NCI-H526 treated with DMSO at 0.1 percent for 48 hours (cell line): ENCODE measurements at regions not wholly inside any gene's neighbourhood (a gene's known extent, or its start where the extent isn't known, plus 50 kb on each side); places are given as distances from the start of the nearest gene placed in this dataset.

Source experiments
- DNase-seq: peaks from one replicate; lab custom pipeline; 2025; lab: John Stamatoyannopoulos, UW

DNA sequence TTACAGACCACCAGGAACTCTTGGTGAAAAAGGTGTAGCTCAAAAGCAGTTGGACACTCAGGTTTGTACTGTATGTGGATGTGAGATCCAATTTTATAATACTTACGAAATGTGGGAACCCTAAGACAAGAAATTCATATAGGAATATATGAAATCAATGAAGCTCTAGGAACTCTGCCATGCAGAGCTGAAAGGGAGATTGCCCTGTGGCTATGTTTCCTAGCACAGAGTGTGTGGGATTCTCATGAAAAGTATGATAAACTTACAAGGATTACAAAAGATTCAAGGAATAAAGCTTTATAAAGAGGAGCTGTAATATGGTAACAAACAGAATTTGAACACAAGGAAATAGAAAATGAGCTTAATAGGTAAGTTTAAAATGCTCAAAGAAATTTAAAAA lies 205.7 kb upstream of the FAM83B start:
- no peak for DNase-seq

DNA sequence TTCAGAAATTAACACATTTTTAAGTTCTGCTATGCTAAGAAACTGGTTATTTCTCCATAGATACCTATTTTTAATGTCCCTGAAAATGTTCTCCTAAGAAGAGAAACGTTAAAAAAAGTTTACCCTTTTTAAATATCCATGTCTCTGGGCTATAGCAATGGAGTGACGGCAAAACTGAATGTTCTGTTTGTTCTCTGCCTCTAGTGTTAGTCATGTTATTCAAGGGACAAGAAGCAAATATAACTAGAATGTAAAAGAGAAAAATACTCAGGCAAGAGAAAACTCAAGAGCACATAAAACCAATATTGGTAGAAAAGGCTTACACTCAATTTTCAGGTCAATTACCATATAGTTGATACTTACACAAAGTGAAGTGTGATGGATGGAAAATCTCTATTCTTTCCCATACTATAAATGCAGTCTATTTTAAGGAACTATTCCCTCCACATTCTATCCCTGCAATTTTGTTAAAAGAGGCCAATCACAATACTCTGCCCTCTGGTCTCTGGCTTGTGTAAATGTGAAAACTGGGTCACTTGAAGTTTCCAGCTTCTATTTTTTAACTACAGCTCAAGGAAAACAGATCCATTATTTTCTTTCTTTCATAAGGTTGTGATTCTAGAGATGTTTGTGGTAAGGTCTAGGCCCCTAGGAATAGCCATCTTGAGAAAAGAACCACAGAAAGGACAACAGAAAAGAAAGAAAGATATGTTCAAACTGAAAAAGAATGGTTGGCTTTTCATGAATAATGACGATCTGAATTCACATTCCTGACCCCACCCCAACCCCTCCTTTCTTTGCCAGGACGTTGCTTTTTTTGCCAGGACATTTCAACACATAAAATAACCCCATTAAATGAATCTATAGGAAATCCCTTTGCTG lies 200.3 kb upstream of the FAM83B start:
- no peak for DNase-seq

DNA sequence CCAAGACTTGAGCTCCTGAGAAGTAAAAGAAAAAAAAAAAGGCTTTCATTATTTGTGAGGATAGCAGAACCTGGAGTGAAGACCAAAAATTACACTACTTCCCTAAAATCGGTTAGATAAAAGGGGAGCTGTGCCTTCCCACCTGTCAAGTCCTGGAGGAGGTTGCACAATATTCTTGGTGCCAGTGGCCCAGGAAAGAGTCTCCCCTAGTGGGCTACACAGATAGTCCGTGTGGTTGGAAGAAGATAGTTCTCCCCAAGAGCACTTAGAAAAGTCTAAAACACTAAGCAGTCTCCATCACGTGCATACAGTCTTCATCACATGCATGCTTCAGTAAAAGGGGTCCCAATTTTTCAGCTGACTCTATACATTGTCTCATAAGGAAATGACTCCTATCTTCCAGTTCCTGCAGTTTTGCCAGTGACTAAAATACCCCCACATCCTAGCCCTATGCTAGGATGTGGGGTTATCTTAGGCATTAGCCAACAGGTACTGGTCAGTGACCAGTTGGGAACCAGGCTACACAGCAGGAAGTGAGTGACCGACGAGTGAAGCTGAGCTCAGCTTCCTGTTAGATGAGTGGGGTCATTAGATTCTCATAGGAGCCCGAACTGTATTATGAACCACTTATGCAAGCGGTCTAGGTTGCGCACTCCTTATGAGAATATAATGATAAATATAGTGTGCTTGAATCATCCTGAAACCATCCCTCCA lies 199.5 kb upstream of the FAM83B start:
- DNase-seq: no peak

DNA sequence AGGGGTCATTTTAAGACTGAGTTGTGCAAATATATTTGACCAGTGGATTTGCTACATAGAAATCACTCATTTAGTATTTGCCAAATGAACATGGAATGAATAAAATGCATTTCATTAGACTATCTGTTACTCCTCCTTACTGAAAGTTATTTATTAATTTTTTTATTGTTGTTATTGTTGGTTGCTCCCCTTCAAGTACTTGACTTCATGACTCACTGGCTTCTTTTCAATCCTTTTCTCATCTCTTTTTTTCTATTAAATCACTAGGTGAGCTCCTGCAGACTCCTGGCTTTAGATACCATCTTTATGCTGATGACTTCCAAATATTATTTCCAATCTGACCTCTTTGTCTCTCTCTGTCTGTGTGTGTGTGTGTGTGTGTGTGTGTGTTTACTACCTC lies 192.2 kb upstream of the FAM83B start:
- no peak for DNase-seq

DNA sequence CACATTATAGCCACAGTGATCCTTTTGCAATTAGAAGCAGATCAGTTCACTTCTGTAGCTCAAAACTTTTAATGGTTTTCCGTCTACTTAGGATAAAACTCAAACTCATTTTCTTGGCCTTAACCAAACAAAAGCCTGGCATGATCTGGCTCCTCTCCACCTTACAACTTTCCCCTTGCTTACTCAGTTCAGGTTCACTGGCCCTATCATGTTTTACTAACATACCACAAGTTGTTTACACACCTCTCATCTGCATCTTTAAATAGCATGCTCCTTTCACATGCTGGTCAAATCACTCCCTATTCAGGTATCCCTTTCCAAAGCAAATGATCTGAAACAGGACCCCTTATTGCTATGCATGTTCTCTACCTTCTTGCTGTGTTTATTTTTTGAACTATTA lies 191.4 kb upstream of the FAM83B start:
- DNase-seq: peak; percentile 89

DNA sequence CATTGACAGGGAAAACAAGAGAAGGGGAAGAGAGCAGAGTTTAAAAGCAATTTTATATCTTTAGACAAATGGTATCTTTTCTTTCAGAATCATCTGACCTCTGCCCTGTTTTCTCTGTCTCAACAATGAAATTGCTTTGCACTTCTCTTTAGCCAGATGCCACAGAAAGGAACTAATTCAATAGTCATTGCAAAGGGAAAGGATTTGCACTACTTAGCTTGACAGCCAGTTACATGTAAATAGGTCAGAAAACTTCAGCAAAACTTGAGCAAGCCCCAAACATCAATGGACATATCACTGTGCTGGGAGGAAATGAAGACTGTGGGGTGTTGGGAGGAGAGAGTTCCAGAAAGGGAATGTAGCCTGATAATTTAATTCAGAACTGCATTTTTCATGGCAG lies 181.3 kb upstream of the FAM83B start:
- DNase-seq: no peak

DNA sequence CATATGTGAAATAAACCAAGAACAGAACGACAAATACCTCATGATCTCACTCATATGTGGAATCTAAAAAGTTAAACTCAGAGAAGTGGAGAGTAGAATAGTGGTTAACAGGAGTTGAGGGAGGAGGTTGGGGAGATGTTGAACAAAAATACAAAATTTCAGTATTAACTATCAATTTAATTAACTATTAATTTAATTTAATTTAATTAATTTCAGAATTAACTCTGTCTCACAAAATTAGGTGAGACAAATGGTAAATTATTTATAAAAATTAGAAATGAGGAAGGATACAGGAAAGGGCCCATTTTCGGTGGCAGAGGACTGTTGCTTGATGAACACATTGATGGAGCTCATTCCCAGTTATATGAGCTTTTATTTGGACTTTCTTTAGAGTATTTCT lies 166.0 kb upstream of the FAM83B start:
- DNase-seq: no peak

DNA sequence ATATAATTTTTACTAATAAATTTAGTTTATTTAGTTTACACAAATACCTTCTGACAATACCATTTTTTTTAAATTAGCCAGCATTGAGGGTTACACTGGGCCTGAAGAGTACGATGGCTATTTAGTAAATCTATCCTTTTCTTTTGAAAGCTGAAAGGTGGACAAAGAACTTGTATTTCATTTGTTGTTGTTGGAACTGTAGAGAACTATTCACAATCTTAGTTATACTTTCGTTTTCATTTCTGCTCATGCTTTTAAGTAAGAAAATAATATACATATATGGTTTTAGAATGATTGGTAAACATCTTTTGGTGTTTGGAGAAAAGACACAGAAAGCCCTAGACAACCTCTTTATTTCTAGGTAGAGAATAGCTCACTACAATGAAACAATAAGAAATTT lies 165.3 kb upstream of the FAM83B start:
- DNase-seq: no peak

DNA sequence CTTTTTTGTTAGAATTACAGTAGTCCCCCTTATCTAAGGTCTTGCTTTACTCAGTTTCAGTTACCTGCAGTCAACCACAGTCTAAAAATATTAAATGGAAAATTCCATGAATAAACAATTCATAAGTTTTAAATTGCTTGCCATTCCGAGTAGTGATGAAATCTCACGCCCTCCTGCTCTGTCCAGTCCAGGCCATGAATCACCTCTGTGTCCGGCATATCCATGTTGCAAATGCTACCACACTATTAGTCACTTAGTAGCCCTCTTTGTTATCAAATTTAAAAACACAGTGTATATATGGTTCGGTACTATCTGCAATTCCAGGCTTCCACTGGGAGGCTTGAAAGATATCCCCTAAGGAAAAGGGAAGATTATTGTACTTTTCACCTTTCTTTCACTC lies 164.6 kb upstream of the FAM83B start:
- no peak for DNase-seq

DNA sequence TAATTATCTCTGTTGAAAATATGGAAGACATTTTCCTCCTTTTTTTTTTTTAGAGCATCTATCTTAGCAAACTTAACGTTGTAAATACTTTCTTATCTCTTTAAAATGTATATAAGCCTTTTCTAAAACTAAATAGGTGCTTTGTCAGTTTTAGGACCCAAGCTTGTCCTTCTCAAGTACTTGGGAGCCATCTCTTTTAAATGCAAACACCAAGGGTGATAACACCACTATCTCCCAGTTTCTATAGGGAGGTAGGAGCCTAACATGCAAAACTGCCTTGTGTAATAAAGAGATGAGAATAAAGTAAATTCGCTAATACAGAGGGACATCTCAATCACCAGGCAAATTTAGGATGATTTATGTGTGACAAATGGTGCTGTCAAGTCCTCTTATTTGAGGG lies 157.0 kb upstream of the FAM83B start:
- DNase-seq: no peak

DNA sequence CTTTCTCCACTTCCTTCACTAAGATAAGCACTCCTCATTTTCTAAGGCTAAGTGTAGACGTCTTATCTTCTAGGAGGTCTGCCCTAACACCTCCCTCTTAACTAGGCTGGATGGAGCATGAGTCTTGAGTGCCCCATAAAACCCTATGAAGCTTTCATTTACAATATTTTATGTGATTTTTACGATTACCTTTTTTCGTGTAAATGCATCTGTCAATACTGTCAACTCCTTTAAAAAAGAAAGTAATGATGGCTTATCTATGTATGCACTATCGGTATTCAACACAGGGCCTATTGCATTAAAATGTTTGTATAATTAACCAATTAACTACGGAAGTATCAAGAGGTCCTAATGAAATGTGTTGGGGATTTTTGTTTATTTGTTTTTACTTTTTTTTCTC lies 156.0 kb upstream of the FAM83B start:
- DNase-seq: no peak

DNA sequence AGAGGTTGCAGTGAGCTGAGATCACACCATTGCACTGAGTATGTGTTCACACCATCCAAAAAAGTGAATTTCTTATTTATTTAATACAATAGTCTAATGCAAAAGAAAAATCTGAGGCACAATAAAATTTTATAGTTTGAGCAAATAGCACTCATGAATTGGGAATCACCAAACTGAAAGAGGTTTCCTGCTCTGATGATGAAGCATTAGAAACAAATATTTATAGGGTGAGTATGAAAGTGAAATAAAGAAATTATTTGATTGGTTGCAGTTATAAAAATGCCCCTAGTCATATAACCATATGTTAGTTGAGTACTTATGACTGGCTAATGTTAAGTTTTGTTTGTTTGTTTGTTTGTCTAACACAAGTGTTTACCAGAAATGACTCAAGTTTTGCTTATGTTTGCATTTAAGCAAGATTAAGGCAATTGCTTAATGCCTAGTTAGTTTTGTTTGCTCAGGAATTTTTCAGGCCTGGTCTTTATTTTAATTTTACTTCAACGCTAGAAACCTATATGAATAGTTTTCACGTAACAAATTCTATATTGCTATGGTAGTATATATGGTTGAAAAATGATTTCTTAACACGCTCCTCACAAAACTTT lies 151.5 kb upstream of the FAM83B start:
- DNase-seq: no peak

DNA sequence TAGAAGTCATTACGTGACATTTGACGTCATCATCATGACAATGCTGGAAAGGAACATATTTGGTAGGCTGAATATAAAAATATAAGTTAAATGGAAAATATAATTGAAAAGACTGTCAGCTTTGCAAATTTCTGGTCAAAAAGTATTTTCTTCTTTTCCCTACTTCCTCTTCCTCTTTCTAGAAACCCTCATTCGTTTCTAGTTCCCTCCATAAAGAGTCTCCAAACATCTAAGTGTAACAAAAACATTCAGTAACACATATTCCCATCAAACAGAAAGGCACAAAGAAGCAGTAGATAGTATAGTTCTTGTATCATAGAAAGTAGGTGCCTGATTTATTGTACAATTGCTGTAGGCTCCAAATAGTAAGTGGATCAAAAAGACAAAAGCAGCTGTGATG lies 150.8 kb upstream of the FAM83B start:
- no peak for DNase-seq

DNA sequence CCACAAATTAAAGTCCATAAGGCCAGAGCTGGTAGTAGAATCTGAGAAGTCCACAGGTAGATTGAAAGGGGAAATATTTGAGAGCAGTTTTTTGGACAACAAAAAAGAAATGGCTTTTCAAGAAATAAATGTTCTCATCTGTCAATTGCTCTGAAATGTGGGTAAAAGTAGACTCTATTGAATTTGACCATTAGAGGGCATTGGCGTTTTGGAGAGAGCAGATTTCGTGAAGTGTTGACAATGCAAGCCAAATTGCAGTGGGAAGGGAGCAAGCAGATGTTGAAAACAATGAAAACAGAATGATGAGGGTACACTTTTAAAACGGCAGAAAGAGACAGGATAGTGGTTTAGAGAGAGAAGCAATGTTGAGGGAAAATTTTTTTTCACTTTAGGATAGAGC lies 149.1 kb upstream of the FAM83B start:
- no peak for DNase-seq

DNA sequence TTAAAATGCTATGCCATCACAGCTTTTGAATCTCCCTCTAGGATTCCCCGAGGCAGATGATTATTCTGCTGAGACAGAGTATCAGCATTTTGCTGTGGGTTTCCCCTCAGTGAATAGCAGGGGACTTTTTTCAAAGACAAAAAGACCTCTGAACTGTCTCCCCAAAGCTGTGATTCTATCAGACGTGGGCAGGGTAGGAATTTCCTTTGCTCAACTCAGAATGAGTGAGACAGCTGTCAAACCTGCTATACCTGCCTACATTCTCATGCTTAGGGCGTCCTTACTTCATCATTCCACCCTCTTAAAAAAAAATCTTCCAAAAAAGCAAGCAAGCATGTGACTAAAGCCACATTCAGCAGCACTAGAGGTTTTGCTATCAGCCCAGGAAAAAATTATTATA lies 147.6 kb upstream of the FAM83B start:
- DNase-seq: no peak

DNA sequence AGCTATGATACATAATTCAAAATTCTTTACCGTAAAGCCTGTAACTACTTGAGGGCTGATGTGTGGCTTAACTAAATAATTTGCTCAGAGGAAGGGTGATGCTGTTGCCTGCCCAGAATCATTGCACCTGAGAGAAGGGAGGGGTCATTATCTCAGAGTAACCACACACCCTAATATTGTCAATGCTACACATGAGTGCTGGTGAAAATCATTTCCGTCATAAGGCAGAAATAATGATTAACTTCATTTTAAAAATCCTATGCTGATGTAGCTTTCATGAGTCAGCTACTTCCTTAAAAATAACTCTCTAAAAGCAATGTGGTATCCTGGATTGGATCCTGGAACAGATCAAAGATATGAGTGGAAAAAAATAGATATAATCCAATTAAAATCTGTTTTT lies 146.4 kb upstream of the FAM83B start:
- no peak for DNase-seq

DNA sequence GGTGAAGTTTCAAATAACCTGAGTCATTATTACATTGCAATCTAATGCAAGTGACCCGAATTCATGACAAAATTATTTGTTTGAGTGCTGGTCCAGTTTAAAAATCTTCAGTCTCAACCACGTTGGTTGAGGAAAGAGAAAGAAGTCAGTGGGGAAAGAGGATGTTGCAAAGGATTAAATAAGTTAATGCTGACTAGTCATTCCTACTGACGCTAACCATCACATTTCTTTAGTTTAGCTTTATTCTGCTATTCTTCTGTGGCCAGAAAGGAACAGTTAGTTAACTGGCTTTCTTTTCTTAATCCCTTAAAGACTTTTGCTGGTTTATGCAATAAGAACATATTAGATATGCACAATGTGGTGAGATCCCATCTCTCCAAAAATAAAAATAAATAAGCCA lies 143.8 kb upstream of the FAM83B start:
- no peak for DNase-seq

DNA sequence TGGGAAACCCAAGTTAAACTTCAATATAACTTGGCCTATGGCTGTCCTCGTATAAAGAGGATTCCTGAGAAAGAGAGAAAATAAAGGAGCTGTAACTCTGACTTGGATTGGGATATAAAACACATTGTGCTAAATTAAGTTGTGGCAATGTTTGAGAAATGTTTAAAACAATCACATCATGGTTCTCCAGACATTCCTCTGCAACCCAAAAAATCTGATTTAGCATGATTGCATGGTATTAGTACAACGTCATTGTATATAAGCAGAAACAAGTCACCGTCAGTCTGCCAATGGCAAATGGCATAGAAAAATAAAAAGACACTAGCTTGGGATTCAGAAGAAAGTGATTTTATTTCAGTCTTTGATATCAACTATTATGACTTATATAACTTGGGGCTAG lies 140.2 kb upstream of the FAM83B start:
- DNase-seq: no peak

DNA sequence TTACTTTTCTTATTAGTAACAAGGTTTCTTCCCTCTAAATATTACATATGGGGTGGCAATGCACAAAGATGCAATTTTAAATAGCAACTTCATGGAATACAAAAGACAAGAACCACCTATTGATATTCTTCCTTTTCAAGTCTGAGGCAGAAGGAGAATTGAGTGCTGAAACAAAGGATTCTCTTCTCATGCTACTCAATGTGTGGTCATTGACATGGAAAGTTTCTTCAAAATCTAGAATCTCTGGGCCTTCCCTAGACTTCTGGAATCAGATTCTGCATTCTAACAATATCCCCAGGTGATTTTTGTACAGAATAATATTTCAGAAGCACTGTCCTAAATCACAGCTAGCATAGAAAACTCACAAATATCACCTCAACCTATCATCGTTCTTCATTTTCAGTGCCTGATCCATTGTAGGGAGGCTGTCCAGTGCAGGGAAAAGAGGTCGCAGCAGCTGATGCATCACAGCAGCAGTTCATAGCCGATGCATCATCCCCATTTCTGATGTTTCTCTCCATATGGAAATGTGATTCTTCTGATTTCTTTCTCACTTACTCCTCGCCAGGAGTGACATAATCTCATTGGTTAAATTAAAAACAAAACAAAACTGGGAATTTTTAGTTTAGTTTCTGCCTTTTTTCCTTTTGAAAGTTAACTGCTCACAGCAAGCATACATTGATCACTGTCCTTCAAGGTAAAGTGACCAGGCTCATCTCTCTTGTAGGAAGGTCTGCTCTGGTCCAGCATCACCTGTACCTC lies 139.5 kb upstream of the FAM83B start:
- no peak for DNase-seq

DNA sequence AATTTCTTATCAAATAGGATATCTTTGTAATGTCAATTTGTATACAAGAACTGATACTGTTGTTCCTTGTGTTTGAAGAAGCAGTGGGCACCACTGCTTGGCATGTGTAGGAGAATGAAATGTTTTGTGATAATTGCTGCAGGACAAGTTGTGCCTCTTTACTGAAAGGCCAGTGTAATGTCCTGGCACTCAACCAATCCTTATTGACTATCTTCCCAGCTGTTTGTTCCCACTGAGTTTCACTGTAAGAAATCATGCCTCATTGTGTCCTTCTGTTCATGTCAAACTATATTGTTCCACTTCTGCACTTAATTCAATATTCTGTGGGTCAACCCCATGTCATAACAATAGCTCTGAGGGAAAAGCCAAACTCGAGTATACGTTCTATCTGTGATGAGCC lies 136.1 kb upstream of the FAM83B start:
- DNase-seq: no peak

DNA sequence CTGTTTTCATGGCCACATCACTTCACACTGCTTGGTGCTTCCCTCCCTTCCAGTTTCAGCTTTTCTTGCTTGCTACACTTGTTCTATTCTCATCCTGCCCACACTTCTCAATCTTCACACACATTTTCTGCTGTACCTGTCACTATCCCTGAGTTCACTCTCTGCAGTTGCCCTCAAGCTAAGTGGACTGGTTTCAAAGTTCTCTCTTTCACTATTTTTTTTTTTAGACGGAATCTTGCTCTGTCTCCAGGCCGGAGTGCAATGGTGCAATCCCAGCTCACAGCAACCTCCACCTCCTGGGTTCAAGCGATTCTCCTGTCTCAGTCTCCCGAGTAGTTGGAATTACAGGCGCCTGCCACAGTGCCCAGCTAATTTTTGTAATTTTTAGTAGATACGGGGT lies 130.6 kb upstream of the FAM83B start:
- DNase-seq: no peak

DNA sequence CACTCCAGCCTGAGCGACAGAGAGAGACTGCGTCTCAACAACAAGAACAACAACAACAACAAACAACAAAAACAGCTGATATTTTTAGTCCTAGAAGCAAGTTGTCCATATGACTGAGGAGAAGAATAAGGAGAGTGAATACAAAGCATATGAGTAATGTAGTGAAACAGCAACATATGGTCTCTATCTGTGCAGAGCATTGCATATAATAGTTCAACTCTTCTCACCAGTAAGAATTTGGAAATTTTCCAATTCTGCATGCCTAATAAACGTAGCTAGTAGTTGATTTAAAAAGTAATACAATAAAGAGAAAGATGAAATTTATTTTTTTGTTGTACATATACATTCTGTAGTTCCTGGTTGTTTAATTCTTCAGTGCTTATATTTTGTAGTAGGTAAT lies 129.7 kb upstream of the FAM83B start:
- no peak for DNase-seq
